Neutrophil (primary cell): ENCODE measurements at regions not wholly inside any gene's neighbourhood (a gene's known extent, or its start where the extent isn't known, plus 50 kb on each side); places are given as distances from the start of the nearest gene placed in this dataset.

Experiments used
- H3K27ac ChIP-seq: fragments of 200-600 bp; sonication (generic); 2 replicates; pipeline ENCODE4 v1.5.1; 2016; ENCODE audit warnings: mild to moderate bottlenecking, moderate library complexity
- H3K27me3 ChIP-seq: fragments of 200-600 bp; sonication (generic); 2 replicates; pipeline ENCODE4 v1.6.0; 2016; ENCODE audit warnings: mild to moderate bottlenecking
- H3K36me3 ChIP-seq: fragments of 200-600 bp; sonication (generic); 2 replicates; pipeline ENCODE4 v1.5.1; 2017
- H3K4me1 ChIP-seq, 2 experiments: fragments of 200-600 bp in 1 of 2; sonication (generic) in 1 of 2; 1 replicate in 1 of 2; 2 replicates in 1 of 2; pipeline versions ENCODE4 v1.5.1 to v1.6.1; 2013 to 2016; ENCODE audit warnings: low read depth in 1 of 2, low read length in 1 of 2, mild to moderate bottlenecking in 1 of 2, moderate library complexity in 1 of 2; ENCODE audit not compliant: control insufficient read depth in 1 of 2, insufficient read depth in 1 of 2
- H3K4me3 ChIP-seq, 2 experiments: fragments of 200-600 bp in 1 of 2; sonication (generic) in 1 of 2; 1 replicate in 1 of 2; 2 replicates in 1 of 2; pipeline ENCODE4 v1.5.1; 2013 to 2016; ENCODE audit warnings: low read depth in 1 of 2, low read length in 1 of 2, mild to moderate bottlenecking in 1 of 2, moderate library complexity in 1 of 2
- H3K9me3 ChIP-seq: fragments of 200-600 bp; sonication (generic); 2 replicates; pipeline ENCODE4 v1.5.1; 2016
- TF ChIP-seq, protein P1 (sequence below): fragments of 200-600 bp; sonication (generic); IDR thresholded peaks from 2 replicates; pipeline ENCODE4 v1.5.1; 2016; ENCODE audit warnings: antibody characterized with exemption

DNA sequence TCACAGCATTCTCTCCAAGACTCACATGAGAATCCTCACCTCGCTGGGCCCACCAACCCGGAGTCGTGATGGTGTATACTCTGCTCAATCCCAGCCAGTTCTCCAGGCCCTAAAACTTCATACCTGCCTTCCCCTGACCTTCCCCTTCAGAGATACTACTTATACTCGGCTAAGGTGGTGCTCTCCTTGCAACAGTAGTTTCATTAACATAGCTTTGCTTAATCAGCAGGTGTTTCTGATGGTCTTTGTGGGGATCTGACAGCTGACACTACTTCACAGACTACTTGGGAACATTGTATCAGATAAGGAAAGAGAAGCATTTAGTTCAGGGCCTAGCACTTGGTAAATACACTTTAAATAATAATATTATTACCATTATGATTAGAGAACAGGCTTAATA is 301.5 kb upstream of the DAB1 start:
- no peaks in the 10 kb centered on the region for H3K4me1 ChIP-seq

GRCh38 chr1:57724535-57724934 is 300.7 kb upstream of the DAB1 start:
- no peaks in the 10 kb centered on the region for H3K27me3 ChIP-seq
- H3K27ac ChIP-seq: no peak overlapping the region
- H3K36me3 ChIP-seq: no peaks in the 10 kb centered on the region
- H3K4me1 ChIP-seq: no peaks in the 10 kb centered on the region
- H3K9me3 ChIP-seq: no peaks in the 10 kb centered on the region
- no peak overlapping the region for H3K4me3 ChIP-seq
- TF ChIP-seq, protein P1, sequence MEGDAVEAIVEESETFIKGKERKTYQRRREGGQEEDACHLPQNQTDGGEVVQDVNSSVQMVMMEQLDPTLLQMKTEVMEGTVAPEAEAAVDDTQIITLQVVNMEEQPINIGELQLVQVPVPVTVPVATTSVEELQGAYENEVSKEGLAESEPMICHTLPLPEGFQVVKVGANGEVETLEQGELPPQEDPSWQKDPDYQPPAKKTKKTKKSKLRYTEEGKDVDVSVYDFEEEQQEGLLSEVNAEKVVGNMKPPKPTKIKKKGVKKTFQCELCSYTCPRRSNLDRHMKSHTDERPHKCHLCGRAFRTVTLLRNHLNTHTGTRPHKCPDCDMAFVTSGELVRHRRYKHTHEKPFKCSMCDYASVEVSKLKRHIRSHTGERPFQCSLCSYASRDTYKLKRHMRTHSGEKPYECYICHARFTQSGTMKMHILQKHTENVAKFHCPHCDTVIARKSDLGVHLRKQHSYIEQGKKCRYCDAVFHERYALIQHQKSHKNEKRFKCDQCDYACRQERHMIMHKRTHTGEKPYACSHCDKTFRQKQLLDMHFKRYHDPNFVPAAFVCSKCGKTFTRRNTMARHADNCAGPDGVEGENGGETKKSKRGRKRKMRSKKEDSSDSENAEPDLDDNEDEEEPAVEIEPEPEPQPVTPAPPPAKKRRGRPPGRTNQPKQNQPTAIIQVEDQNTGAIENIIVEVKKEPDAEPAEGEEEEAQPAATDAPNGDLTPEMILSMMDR: no peak

More for the DNA sequence above, 301.5 kb upstream of the DAB1 start:
- Histone ChIP-seq H3K4me3 (no peak overlapping the region), H3K9me3 (no peaks in the 10 kb centered on the region), H3K27me3 (no peaks in the 10 kb centered on the region), H3K27ac (no peak overlapping the region), H3K36me3 (no peaks in the 10 kb centered on the region)
- TF ChIP-seq, protein P1: no peak

DNA sequence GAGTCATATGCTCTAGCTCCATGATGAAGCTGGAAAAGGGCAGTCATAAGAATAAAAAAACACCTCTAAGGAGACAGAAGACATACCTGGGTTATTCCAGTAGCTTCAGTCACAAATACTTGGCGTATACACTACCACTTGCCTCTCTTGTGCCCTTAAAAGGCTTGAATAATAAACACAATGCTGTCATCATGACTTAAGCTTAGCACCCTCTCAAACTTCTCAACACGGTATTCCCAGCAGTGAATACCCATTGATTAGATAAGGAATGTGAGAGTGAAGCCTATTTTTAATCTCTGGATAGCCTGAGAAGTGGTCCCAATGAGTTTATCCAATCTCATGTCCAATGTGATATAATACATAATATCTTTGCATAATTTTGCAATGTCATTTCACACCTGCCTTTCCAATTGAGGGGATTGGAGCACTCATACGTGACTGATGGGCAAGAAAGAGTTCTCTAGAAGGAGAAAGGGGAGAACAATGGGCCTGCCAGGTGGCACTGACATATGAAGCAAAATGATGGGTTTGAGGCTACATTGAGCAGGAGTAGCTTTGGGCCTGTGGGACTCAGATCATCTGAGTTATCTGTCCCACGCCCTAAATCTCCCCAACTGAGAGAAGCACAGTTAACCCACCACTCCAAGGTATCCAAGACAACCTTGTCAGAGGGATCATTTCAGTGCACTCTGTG is 298.6 kb upstream of the DAB1 start:
- Histone ChIP-seq H3K4me1 (no peaks in the 10 kb centered on the region), H3K27ac (no peak overlapping the region), H3K9me3 (no peaks in the 10 kb centered on the region), H3K36me3 (no peaks in the 10 kb centered on the region), H3K27me3 (no peaks in the 10 kb centered on the region), H3K4me3 (no peak overlapping the region)
- TF ChIP-seq, protein P1: no peak

- TF ChIP-seq, protein P1: no peak
- no peaks in the 10 kb centered on the region for H3K27me3 ChIP-seq
- no peaks in the 10 kb centered on the region for H3K9me3 ChIP-seq
- no peaks in the 10 kb centered on the region for H3K36me3 ChIP-seq
- no peaks in the 10 kb centered on the region for H3K4me1 ChIP-seq
- H3K27ac ChIP-seq: no peak overlapping the region
- H3K4me3 ChIP-seq: no peak overlapping the region
Measured at GRCh38 chr1:57721001-57721400, 297.1 kb upstream of the DAB1 start.

GRCh38 chr1:57719274-57719673 is 295.4 kb upstream of the DAB1 start:
- no peaks in the 10 kb centered on the region for H3K9me3 ChIP-seq

More at GRCh38 chr1:57719274-57719673, 295.4 kb upstream of the DAB1 start:
- no peaks in the 10 kb centered on the region for H3K36me3 ChIP-seq
- no peak overlapping the region for H3K4me3 ChIP-seq
- H3K27ac ChIP-seq: no peak overlapping the region
- no peaks in the 10 kb centered on the region for H3K27me3 ChIP-seq
- no peaks in the 10 kb centered on the region for H3K4me1 ChIP-seq
- TF ChIP-seq, protein P1: no peak
